ENCODE measurements at regions not wholly inside any gene's neighbourhood (a gene's known extent, or its start where the extent isn't known, plus 50 kb on each side); places are given as distances from the start of the nearest gene placed in this dataset.

DNA sequence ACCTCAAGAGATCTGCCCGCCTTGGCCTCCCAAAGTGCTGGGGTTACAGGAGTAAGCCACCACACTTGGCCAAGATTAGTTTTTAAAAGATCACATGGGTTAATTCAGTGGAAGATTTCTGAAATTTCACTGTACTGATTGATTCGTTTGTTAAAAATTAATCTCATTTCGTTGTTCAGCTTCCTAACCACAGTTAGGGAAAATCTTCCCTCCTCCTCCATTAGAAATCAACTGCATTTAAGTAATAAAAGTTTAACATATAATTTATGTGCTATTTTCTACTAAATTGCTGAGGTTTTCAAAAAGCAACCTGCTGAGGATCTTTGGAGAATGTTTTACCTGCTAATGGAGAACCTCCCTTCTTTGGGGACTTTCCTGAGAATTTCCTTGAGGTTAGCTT lies 522.4 kb downstream of the GATA3 start:
- DNase-seq: no peak

DNA sequence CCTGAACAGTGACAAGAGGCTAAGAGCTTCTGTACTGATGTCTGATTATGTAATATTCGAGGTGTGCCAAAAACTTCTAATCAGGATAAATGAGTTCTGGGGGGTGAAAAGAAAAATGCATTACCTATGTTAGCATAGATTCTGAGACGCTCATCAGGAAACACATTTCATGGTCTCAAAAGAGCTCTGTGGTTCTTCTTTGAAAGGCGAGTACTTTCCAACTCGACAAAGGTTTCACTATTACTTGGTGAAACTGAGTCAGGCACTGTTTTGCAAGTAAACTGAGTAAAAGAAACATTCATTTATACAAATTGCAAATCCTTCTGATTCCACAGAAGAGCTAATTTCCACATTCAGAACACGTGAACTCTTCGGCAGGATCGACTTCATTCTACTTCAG lies 523.2 kb downstream of the GATA3 start:
- DNase-seq: no peak

DNA sequence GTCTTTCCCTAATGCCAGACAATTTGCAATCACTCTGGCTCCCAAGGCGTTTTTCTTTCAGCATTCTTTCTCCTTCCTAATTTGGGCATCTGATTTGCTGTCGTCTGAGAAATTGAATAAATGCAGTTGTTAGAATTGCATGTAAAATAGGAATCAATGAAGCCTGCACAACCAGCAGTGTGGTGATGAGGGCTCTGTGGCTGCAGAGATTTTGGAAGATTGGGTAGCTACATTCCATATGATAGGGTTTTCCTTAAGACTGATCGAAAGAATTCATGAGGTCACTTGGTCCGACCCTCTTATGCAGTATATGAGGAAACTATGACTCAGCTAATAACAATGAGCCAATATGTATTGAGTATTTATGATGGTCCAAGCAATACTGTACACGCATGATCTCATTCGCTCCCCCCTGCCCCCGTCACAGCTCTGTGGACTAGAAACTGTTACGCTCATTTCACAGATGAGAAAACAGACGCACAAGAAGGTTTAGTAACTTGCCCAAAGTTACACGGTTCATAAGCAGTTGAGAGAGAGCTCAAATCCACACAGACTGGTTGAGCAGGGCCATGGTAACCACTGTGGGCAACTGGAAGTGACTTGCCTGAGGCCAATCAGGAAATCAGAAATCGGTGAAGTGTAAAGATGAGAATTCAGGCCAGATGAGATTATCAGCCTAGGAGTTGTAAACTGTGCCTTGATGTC lies 527.2 kb downstream of the GATA3 start:
- DNase-seq: no peak

DNA sequence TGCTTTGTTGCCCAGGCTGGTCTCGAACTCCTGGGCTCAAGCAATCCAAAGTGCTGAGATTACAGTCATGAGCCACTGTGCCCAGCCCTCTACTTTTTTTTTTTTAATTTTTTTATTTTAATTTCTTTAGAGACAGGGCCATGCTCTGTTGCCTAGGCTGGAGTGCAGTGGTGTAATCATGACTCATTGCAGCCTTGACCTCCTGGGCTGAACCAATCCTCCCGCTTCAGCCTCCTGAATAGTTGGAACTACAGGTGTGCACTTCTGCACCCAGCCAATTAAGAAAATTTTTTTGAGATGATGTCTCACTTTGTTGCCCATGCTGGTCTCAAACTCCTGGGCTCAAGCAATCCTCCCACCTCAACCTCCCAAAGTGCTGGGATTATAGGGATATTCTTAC lies 528.6 kb downstream of the GATA3 start:
- DNase-seq: no peak

DNA sequence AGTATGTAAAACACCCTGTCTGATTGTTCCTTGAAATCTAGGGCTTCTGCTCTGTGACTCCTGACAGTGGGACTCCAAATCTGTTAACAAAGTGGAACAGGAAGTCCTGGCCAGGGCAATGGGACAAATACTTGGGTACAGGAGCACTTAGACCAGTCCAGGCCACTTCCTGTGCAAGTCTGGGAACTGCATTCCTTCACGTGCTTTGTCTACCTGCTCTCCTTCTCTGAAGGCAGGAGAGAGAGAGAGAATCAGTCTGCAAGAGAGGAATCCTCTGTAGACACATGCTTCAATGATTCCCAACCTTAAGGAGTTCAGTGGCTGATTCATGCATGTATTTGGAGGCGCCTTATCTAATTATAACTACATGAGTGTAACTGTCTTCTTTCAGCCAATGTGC lies 530.2 kb downstream of the GATA3 start:
- no peak for DNase-seq

DNA sequence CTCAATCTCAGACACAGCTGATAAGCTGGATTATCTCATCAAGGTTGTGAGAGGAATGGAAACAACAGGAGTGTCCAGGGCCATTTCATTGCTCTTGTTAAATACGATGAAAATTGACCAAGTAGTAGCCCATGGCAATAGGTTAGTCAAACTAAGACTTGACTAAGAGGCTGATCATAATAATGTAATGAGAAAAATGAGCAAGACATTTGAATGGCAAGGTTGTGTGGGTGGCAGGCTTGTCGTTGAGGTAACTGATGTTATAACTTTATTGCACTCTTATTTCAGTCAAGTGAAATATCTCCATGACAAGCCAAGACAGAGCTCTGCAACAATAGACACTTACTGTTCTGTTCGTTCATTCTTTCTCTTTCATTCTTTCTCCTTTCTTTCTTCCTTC lies 532.0 kb downstream of the GATA3 start:
- no peak for DNase-seq

DNA sequence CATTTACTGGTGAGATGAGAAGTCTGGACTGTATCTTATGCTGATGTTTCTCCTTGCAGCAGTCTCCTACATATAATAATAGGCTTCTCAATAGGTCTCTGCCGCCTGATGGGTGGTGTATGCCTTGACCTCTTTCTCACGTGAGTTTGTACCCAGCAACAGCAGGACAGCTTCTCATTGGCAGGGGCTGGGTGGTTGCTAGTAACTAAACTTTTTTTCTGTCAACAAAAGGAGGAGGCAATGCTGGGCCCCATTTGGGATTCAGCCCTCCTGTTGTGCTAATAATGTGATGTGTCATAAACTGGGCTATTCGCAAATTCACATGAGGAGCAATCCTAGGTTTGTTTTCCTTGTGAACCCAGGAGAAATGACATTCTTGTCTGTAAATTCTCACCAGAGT lies 533.6 kb downstream of the GATA3 start:
- no peak for DNase-seq

DNA sequence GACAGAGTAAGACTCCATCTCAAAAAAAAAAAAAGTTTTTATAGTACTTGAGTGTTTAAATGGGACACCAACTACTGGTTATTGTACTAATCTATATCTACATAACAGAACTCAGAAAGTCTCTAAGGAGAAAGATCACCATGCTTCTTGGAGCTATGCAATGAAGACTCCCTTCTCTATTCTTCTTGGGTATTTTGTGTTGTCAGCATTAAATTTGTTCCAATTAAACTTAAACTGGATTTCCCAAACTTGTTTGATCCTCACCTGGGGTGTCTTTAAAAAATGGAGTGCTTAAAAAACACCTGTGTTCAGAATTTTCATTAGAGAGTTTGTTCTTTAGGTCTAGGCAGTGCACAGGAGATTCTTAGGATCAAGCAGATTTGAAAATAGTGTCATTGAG lies 536.0 kb downstream of the GATA3 start:
- DNase-seq: no peak

DNA sequence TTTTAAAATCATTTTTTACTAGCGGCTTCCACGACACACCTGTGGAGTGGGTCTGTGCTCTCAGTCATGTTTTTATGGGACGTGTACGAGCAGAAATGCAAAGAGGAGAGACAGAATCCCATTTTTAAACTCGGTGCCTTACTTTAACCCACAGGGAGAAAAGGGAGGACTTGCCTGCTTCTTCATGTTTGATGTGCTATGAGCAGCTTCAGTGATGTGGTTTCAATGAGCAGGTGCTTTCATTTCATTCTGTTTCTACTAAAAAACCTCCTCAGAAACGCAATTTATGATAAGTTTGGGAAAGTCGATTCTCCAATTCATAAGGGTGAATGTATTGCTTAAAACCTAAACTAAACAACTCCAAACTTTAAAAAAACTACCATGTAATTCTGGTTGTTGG lies 537.2 kb downstream of the GATA3 start:
- DNase-seq: no peak

DNA sequence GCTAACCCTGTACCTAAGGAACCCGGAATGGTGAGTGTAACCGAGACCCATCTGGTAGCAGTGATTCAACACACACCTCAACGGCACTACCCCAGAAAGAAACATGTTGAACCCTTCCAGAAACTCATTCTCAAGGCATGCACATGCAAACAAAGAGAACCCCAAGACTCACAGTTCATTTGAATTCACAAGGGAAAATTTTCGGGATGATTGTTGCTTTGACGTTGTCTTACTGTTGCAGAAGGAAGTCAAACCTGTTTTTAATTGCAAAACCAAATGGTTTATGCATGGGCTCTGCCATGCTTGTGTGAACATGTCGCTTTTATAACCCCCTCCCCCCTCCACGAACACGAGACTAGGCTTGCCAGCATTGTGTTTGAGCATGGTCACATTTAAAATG lies 539.7 kb downstream of the GATA3 start:
- no peak for DNase-seq

DNA sequence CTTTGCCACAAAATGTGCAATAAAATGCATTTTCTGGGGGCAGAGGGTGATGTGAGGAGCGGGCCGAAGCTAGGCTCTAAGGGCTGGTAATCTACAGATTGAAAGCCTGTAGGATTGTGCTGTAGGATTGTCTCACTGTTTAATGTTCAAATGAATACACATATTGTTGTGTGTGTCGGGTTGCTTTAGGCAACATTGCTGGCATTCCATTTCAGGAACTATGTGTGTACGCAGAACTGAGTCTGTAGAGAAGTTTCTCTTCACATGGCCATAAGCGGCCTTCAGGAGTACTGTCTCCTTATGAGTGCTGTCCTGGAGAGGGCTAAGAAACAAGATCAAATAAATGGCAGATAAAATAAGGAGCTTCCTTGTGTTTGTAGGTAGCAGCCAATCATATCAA lies 540.2 kb downstream of the GATA3 start:
- DNase-seq: no peak

DNA sequence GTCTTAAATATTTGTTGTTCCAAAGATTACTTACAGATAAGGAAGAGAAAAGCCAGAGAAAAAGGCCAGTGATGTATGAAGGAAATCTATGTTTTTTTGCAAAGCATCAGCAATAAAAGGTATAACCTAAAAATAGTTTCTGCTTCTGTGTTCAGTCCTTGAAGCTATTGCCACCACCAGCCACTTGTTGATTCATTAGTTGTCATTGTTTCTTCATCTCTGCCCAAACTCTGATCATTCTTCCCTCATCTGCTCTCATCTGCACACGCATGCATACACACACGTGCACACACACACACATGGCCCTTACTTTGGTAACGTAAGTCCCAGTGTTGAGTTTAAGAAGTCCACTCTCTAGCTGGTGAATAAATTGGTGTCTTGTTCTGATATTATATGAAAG lies 540.7 kb downstream of the GATA3 start:
- DNase-seq: no peak

DNA sequence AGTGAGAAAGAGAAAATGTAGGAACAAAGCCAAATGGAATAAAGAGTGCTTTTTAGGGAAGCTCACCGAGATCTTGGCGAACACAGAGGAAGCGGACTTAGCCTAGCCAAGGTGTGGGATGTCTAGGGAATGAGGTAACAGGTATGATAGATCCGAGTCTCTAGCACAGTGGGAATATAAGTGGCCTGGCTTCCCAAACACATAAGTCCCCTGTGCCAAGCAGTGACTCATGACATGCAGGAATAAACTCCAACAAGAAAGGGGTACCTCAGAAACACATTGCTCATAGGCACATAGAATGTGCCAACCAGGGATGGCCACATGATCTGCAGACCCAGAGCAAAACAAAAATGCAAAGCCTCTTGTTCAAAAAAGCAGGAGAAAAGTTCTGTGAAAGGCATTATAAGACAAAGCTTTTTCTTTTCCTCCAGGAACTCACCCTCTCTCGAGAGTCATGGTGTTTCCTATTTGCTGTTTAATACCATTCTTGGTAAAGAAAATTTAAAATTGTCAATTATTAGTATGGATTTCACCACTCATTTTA lies 542.5 kb downstream of the GATA3 start:
- DNase-seq: no peak

DNA sequence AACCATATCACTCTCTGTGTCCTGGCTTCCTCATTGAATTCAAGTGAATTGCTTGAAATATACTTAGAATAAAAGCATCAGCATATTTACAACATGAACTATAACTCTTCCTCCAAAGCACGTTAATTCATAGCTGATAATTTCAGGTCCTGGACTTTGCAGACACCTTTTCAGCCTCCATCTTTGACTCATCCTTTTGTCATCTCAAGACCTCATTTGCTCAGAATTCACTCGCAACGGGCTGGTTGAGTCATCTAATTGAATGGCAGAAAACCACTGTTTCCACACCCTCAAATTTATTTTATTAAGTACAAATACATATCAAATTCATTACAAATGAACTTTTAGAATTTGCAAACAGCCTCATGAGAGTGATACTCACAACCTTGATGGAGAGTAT lies 545.7 kb downstream of the GATA3 start:
- DNase-seq: no peak

DNA sequence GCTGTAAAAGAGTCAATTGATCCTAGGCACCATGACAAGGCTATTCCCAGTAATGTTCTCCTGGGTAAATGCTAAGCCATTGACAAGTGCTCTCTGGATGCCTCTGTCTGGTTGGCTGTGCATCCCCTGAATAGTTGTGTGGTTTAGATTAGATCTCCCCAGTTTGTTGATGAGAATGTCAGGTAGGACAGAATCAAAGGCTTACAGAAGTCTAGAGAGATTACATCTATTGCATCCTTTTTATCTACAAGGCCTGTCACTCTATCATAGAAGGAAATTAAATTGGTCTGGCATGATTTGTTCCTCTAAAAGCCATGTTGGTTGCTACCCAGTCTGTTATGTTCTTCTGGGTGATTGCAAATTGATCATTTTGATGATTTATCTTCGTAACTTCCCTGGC lies 548.3 kb downstream of the GATA3 start:
- no peak for DNase-seq

DNA sequence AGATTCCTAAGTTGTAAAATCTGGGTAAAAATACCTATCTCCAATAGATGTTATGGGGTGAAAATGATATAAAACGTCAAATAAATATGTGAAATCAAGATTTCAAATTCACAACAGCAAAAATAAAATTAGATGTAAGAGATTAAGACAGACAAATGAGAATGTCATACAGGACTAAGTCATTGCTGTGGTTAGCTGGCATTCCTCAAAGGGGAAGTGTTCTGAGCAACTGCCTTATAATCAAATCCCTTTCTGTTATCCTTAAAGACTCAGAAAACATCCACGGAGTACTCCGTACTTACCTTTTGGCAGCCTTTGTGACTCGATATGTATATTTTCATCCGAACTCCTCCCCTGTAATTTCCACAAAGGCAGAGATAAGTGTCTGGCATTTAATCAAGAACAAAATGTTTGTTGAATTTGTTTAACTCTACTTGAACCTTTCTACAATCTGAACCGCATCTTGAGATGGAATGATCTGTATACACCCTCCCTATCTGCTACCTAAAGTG lies 559.6 kb downstream of the GATA3 start:
- no peak for DNase-seq

DNA sequence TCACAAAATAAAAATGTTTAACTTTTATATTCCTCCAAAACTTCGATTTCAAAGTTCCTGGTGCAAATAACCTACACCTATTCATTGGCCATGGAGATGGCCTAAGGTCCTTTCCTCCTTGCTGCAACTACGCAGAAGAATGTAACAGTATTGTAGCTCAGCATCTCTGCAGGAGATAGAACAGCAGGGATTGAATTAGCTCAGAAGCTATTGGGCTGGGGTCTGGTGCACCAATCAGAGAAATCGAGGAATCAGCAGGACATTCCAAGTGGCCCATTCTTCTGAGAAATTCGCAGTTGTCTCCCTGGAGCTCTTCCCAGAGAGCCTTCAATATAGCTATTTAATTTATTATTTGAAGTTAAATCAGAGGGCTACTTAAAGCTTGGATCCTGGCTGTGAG lies 560.6 kb downstream of the GATA3 start:
- no peak for DNase-seq

DNA sequence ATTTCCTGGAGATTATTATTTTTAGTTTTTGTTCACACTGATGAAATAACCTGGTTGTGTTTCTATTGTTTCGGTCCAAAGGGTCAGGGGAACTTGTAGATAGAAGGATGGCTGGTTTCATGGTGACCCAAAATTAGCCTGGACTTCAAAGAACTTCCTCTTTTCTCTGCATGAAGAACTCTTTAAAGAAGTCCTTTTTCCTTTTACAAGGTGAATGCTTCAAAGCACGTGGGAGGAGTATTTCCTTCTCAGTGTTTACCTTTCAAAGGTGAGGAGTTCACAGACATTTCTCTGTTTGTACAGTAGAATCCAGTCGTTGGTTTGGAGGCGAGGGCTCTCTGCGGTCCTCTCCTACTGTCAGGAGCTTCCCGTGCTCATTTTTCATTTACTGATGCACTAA lies 561.7 kb downstream of the GATA3 start:
- no peak for DNase-seq

DNA sequence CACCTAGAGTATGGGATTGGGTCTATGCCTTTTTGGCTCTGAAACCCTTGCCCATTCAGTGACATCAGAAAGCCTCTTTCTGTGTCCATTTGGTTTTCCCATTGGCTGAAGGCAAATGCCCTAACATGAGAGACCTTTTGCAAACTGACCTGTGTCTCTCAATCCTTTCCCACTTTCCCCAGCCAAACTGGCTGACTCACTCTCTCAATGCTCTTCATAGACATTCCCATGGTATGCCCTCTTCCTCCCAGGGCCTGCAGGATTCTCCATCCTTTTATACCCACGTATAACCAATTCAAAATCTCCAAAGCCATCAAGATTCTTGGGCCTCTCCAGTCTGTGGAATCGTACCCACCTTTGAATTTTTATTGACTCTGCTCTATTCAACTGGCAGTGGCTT lies 563.3 kb downstream of the GATA3 start:
- no peak for DNase-seq

DNA sequence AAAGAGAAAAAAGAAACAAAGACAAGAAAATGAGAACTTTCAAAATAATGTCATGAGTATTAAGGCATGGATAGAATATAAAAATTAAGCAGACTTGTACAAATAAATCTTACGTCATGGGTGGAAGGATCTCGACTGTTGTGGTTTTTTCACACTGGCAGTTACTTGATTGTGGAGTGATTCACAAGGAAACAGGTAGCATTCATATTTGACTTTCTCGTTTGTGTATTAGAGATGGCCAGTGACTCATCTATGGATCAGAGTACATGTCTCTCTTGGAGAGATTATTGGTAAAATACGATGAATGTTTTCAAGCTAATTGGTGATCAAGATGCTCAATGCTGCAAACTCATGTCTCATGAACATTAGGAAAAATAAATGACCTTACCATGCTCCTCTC lies 564.3 kb downstream of the GATA3 start:
- DNase-seq: no peak

DNA sequence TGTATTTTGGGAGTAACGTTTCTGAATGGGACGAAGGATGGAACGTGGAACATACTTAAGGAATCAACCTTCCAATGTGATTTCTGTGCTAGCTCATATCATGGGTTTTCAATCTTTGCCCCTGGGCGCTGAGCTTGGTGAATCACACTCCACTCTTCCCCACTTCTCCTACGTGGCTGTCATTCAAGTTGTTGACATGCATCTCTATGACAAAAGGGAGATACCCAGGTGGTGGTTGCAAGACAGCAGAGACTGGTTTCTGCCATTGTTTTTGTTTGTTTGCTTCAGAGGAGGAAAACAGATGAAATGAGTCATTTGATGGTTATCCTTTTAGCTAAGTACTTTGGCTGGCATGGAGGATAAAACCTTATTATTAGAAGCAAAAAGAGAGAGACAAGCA lies 573.9 kb downstream of the GATA3 start:
- DNase-seq: no peak

DNA sequence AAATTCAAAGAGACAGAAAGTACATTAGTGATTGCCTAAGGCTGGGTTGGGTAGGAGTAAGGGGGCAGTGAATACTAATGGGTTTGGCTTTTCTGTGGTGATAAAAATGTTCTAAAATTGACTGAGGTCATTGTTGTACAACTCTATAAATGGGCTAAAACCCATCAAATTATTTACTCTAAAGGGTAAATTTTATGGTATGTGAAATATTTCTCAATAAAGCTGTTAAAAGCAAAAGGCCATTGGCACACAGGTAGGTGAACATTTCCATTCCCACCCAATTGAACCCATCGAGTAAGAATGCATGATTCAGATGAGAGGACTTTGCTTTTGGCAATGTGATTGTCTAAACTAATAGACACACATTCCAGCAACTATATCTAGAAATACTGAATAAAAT lies 579.4 kb downstream of the GATA3 start:
- no peak for DNase-seq

DNA sequence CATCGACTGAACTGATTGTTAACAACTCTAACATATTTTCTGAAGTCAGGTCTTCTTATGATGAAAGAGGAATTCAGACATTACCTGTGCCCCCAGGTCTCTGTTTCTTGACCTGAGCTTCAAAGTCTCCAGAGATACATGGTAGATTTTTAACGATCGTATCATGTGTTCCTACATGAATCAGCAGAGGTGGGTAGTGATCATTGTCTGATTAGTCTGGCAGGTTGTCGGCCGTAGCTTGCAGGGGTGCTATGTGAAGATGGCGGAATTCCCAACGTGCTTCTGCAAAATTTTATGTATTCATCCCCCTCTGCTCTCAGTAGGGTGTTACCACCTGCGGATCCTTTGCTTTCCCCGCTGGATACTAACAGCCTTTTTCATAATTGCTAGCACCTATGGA lies 581.9 kb downstream of the GATA3 start:
- no peak for DNase-seq

DNA sequence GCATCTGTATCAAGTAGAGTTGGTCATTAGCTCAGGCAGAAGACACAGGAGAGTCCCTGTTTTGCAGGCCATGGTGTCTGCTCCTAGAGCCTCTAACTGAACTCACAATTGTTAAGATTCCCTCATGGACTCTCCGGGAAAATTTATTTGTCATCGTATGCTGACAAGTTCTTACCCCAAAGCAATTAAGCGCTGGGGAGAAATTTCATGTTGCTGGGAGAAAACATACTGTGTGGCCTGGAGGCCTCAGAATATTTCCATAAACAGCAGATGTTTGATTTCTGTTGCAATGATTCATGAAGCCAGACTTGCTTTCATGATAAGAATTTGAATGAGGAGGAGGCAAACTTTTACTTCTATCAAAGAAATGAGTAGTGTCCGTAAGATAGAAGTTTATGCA lies 583.2 kb downstream of the GATA3 start:
- no peak for DNase-seq

DNA sequence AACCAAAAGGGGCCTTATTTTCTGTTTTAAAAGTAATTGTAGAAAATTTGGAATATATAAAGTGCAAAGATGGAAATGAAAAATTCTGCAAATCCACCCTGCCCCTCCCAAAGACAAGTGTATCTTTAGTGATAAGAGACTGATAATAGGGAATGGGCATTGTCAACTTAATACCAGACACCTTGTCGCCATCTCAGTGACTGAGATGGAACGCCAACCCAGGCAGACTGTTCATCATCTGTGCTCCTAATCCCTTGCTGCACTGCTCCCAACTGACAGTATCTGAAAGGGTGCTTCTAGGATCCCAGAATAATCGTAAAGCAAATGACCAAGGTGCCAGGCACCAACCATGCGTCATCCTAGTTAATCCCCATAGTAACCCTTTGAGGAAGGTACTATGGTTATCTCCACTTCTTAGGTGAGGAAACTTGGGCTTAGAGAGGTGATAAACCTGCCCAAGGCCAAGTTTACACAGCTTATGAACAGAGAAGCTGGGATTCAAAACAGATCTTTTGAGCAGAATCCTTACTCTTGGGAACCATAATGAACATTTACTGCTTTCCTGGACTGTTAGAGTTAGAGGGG lies 583.7 kb downstream of the GATA3 start:
- DNase-seq: no peak
